ENCODE measurements at regions not wholly inside any gene's neighbourhood (a gene's known extent, or its start where the extent isn't known, plus 50 kb on each side); places are given as distances from the start of the nearest gene placed in this dataset.
A peak's percentile ranks its signal among the peaks of the same experiment; 100 is the strongest.
"Not testable (repeated sequence)": the region's sequence is repeated elsewhere in the genome, so short reads cannot be mapped to it uniquely, and the experiment has no call there.

- H3K4me3 ChIP-seq (ENCODE audit: low read length); H3K27me3 ChIP-seq (ENCODE audit: insufficient read depth, low read length); H3K4me1 ChIP-seq (ENCODE audit: insufficient read depth, low read length); H3K27ac ChIP-seq (ENCODE audit: low read length); H3K36me3 ChIP-seq (ENCODE audit: insufficient read depth, low read depth, low read length); H3K9me3 ChIP-seq (ENCODE audit: insufficient read depth, low read depth, low read length); H3K9ac ChIP-seq (ENCODE audit: low read depth, low read length): not testable (repeated sequence)
Observed at GRCh38 chr3:32042867-32043266, 61.3 kb downstream of the ZNF860 start.

GRCh38 chr3:32045091-32045915, 61.1 kb upstream of the GPD1L start:
- peaks cover 7% of the 10 kb centered on the region; the same call in 1 of the 2 replicates for H3K4me1 ChIP-seq (ENCODE audit: insufficient read depth, low read length)
- H3K4me3 ChIP-seq (ENCODE audit: low read length), result no peak overlapping the region
- H3K27ac ChIP-seq (ENCODE audit: low read length), result no peak overlapping the region
- H3K9ac ChIP-seq (ENCODE audit: low read depth, low read length), result peak overlapping the region; percentile 23; the same call in 1 of the 2 replicates
- H3K36me3 ChIP-seq (ENCODE audit: insufficient read depth, low read depth, low read length), result no peaks in the 10 kb centered on the region
- peaks cover 9% of the 10 kb centered on the region; the same call in 1 of the 2 replicates for H3K9me3 ChIP-seq (ENCODE audit: insufficient read depth, low read depth, low read length)
- H3K27me3 ChIP-seq (ENCODE audit: insufficient read depth, low read length), result no peaks in the 10 kb centered on the region

GRCh38 chr3:32046102-32046501, 60.3 kb upstream of the GPD1L start:
- Histone ChIP-seq H3K9ac (ENCODE audit: low read depth, low read length) (no peak overlapping the region), H3K9me3 (ENCODE audit: insufficient read depth, low read depth, low read length) (peaks cover 9% of the 10 kb centered on the region; the same call in 1 of the 2 replicates), H3K4me3 (ENCODE audit: low read length) (no peak overlapping the region), H3K4me1 (ENCODE audit: insufficient read depth, low read length) (peaks cover 7% of the 10 kb centered on the region; the same call in 1 of the 2 replicates), H3K36me3 (ENCODE audit: insufficient read depth, low read depth, low read length) (no peaks in the 10 kb centered on the region), H3K27me3 (ENCODE audit: insufficient read depth, low read length) (no peaks in the 10 kb centered on the region), H3K27ac (ENCODE audit: low read length) (no peak overlapping the region)

- Histone ChIP-seq H3K27me3 (ENCODE audit: insufficient read depth, low read length) (no peaks in the 10 kb centered on the region), H3K9ac (ENCODE audit: low read depth, low read length) (no peak overlapping the region), H3K9me3 (ENCODE audit: insufficient read depth, low read depth, low read length) (no peaks in the 10 kb centered on the region), H3K4me3 (ENCODE audit: low read length) (no peak overlapping the region), H3K36me3 (ENCODE audit: insufficient read depth, low read depth, low read length) (no peaks in the 10 kb centered on the region), H3K27ac (ENCODE audit: low read length) (no peak overlapping the region), H3K4me1 (ENCODE audit: insufficient read depth, low read length) (peaks cover 7% of the 10 kb centered on the region; the same call in 1 of the 2 replicates)
Observed at GRCh38 chr3:32048487-32049182, 57.8 kb upstream of the GPD1L start.

- H3K9ac ChIP-seq (ENCODE audit: low read depth, low read length), result no peak overlapping the region
- H3K36me3 ChIP-seq (ENCODE audit: insufficient read depth, low read depth, low read length), result no peaks in the 10 kb centered on the region
- no peak overlapping the region for H3K27ac ChIP-seq (ENCODE audit: low read length)
- no peaks in the 10 kb centered on the region for H3K9me3 ChIP-seq (ENCODE audit: insufficient read depth, low read depth, low read length)
- H3K27me3 ChIP-seq (ENCODE audit: insufficient read depth, low read length), result no peaks in the 10 kb centered on the region
- H3K4me1 ChIP-seq (ENCODE audit: insufficient read depth, low read length), result peaks cover 7% of the 10 kb centered on the region; the same call in 1 of the 2 replicates
- H3K4me3 ChIP-seq (ENCODE audit: low read length), result no peak overlapping the region
Observed at GRCh38 chr3:32049916-32050315, 56.5 kb upstream of the GPD1L start.

GRCh38 chr3:32052230-32052629, 54.2 kb upstream of the GPD1L start:
- H3K4me3 ChIP-seq (ENCODE audit: low read length); H3K9ac ChIP-seq (ENCODE audit: low read depth, low read length); H3K27me3 ChIP-seq (ENCODE audit: insufficient read depth, low read length); H3K36me3 ChIP-seq (ENCODE audit: insufficient read depth, low read depth, low read length); H3K9me3 ChIP-seq (ENCODE audit: insufficient read depth, low read depth, low read length); H3K27ac ChIP-seq (ENCODE audit: low read length); H3K4me1 ChIP-seq (ENCODE audit: insufficient read depth, low read length): not testable (repeated sequence)

GRCh38 chr3:32052851-32053250, 53.6 kb upstream of the GPD1L start:
- H3K27ac ChIP-seq (ENCODE audit: low read length); H3K4me3 ChIP-seq (ENCODE audit: low read length); H3K36me3 ChIP-seq (ENCODE audit: insufficient read depth, low read depth, low read length); H3K27me3 ChIP-seq (ENCODE audit: insufficient read depth, low read length); H3K9me3 ChIP-seq (ENCODE audit: insufficient read depth, low read depth, low read length); H3K9ac ChIP-seq (ENCODE audit: low read depth, low read length); H3K4me1 ChIP-seq (ENCODE audit: insufficient read depth, low read length): not testable (repeated sequence)

- no peak overlapping the region for H3K9ac ChIP-seq (ENCODE audit: low read depth, low read length)
- no peaks in the 10 kb centered on the region for H3K27me3 ChIP-seq (ENCODE audit: insufficient read depth, low read length)
- H3K36me3 ChIP-seq (ENCODE audit: insufficient read depth, low read depth, low read length), result no peaks in the 10 kb centered on the region
- no peak overlapping the region for H3K27ac ChIP-seq (ENCODE audit: low read length)
- H3K4me1 ChIP-seq (ENCODE audit: insufficient read depth, low read length), result peaks cover 5% of the 10 kb centered on the region; the same call in 1 of the 2 replicates
- 0 out of 2 replicates have a peak, but pooled peaks cover 5% of the 10 kb centered on the region for H3K9me3 ChIP-seq (ENCODE audit: insufficient read depth, low read depth, low read length)
- no peak overlapping the region for H3K4me3 ChIP-seq (ENCODE audit: low read length)
Observed at GRCh38 chr3:32056559-32057290, 49.7 kb upstream of the GPD1L start.

Data from iPS-20b (cell line).